ENCODE measurements at regions not wholly inside any gene's neighbourhood (a gene's known extent, or its start where the extent isn't known, plus 50 kb on each side); places are given as distances from the start of the nearest gene placed in this dataset.
A peak's percentile ranks its signal among the peaks of the same experiment; 100 is the strongest.
"Not testable (repeated sequence)": the region's sequence is repeated elsewhere in the genome, so short reads cannot be mapped to it uniquely, and the experiment has no call there.

DNA sequence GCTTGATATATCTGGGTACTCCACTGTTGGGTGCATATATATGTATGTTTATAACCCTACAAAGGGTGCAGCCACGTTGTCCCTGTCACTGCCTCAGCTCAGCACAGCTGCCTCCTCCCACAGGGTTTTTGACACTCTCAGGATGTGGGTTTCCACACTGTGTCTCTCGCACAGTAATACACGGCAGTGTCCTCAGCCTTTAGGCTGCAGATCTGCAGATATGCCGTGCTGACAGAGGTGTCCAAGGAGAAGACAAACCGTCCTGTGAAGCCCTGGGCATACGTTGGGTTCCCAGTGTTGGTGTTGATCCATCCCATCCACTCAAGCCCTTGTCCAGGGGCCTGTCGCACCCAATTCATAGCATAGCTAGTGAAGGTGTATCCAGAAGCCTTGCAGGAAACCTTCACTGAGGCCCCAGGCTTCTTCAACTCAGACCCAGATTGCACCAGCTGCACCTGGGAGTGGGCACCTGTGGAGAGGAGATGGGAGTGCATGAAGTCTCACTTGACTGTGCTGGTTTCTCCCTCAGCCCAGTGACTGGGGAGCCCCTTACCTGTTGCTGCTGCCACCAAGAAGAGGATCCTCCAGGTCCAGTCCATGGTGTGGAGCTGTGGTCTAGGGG is 498.7 kb downstream of the TMEM121 start:
- H3K27ac ChIP-seq, result no peak overlapping the region
- CTCF ChIA-PET, result no interaction called here
- TF ChIP-seq, protein P1, sequence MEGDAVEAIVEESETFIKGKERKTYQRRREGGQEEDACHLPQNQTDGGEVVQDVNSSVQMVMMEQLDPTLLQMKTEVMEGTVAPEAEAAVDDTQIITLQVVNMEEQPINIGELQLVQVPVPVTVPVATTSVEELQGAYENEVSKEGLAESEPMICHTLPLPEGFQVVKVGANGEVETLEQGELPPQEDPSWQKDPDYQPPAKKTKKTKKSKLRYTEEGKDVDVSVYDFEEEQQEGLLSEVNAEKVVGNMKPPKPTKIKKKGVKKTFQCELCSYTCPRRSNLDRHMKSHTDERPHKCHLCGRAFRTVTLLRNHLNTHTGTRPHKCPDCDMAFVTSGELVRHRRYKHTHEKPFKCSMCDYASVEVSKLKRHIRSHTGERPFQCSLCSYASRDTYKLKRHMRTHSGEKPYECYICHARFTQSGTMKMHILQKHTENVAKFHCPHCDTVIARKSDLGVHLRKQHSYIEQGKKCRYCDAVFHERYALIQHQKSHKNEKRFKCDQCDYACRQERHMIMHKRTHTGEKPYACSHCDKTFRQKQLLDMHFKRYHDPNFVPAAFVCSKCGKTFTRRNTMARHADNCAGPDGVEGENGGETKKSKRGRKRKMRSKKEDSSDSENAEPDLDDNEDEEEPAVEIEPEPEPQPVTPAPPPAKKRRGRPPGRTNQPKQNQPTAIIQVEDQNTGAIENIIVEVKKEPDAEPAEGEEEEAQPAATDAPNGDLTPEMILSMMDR (conservative IDR thresholded peaks at IDR 0.05; ENCODE audit: low read depth), result no peak
- POLR2A ChIA-PET (ENCODE audit: low non-redundant PET), result no interaction called here
- no peak for DNase-seq (ENCODE audit: low spot score)

DNA sequence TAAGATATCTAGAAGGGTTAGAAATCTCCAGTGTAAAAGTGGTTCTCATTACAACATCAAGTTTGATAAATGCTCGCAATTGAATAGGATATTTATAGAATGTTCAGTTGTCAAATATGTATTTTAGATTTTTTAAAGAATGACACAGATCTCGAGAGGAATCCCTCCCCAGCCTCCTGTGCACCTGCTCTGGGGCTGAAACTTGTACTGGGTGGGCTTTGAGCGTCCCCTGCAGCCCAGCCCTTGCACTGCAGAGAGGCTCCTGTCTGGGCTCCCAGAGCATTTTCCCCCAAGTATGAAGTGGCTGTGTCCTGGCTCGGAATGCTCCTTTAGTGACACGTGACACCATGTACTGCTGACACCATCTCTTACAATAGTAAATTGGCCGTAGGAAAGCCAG is 499.6 kb downstream of the TMEM121 start:
- TF ChIP-seq, protein P1 (conservative IDR thresholded peaks at IDR 0.05; ENCODE audit: low read depth), result no peak
- DNase-seq (ENCODE audit: low spot score), result no peak
- CTCF ChIA-PET, result no interaction called here
- no peak overlapping the region for H3K27ac ChIP-seq
- POLR2A ChIA-PET (ENCODE audit: low non-redundant PET), result no interaction called here

DNA sequence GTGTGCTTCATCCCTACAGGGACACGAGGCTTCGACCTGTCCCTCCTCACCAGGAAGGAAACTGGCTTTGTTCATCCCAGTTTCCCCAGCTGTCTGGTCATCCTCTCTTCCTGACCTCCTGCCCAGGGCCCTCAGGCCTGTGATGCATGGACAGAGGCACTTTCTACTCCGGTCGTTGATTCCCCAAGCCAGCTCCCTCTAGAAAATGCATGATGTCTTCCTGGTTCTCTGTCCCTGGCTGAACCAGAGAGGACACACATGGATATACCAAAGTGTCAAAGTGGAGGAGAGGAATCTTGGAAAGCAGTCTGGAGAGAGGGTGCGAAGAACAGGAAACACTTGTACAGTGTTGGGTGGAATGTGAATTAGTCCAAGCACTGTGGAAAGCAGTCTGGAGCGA is 501.4 kb downstream of the TMEM121 start:
- POLR2A ChIA-PET (ENCODE audit: low non-redundant PET); H3K27ac ChIP-seq; DNase-seq (ENCODE audit: low spot score); CTCF ChIA-PET: not testable (repeated sequence)

DNA sequence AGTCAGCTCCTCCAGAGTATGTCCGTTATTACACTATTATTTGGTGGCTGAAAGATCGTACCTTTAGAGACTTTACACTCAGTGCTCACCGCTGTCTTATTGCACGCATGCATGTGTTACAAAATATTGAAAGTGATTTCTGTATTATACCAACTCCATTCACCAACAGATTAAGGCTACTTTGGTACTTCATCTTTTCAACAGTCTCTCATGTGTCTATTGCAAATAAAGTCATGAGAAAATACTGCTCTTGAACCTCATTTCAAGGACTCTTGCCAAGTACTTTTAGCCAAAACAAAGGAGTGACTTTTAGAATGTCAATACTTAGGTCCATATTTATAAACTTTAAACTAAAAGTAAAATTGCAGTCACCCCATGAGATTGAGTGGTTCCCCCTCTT is 503.6 kb downstream of the TMEM121 start:
- POLR2A ChIA-PET (ENCODE audit: low non-redundant PET), result no interaction called here
- no peak overlapping the region for H3K27ac ChIP-seq
- DNase-seq (ENCODE audit: low spot score), result no peak
- TF ChIP-seq, protein P1 (conservative IDR thresholded peaks at IDR 0.05; ENCODE audit: low read depth), result no peak
- CTCF ChIA-PET, result no interaction called here

DNA sequence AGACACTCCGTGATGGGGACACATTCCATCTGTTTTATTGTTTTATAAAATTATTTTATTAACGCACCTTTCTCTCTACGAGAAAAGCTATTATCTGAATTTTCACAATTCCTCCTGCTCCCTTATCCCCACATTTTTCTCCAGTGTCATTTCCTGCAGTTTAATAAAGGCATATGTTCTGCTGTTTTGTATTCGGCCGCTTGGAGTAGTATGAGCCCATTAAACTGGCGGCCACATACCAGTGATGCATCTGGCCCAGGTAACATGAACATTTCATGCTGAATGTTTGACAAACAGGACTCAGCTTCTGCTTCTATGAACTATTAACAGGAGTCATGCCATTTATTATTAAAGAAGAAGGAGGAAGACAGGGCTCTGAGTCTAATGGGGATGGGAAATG is 511.0 kb downstream of the TMEM121 start:
- CTCF ChIA-PET, result no interaction called here
- DNase-seq (ENCODE audit: low spot score), result no peak
- TF ChIP-seq, protein P1 (conservative IDR thresholded peaks at IDR 0.05; ENCODE audit: low read depth), result no peak
- H3K27ac ChIP-seq, result no peak overlapping the region
- POLR2A ChIA-PET (ENCODE audit: low non-redundant PET), result no interaction called here

DNA sequence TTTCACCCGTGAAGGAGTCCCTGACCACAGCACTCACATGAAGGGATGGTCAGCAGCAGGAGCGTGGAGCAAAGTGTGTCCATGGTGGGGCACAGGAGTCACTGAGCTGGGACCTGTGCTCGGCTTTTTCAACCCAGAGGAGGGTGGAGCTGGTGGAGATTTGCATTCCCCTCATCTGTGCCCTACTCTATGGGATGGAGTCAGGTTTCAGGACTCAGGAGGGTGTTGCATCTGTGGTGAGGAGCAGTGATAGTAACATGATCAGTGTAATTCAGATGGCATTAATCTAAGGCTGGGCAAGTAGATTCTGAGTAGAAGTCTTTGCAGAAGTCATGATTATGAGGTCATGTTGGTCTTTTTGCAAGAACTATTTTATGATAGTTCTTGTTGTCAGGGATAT is 511.9 kb downstream of the TMEM121 start:
- ChIA-PET CTCF (no interaction called here), POLR2A (ENCODE audit: low non-redundant PET) (no interaction called here)
- TF ChIP-seq, protein P1 (conservative IDR thresholded peaks at IDR 0.05; ENCODE audit: low read depth), result no peak

DNA sequence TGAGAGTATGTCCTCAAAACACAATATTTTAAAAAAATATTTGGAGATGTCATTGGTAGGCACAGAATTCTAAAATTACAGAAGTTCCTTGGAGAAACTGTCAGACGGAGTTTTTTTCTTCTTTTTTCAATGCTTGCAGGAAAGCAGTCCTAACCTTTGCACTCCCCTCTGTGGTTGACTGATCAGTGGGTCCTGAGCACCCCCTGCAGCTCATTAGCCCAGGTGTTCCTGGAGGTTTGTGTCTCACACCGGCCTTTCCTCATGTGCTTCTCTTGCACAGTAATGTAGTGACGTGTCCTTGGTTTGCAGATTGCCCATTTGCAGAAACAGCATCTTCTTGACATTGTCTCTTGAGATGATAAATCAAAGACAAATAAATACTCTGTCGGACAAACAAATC is 513.0 kb downstream of the TMEM121 start:
- peak; percentile 7 for DNase-seq (ENCODE audit: low spot score)
- TF ChIP-seq, protein P1 (conservative IDR thresholded peaks at IDR 0.05; ENCODE audit: low read depth), result 0 out of 2 replicates have a peak, but pooled peaks have one; percentile 10
- ChIA-PET POLR2A (ENCODE audit: low non-redundant PET) (no interaction called here), CTCF (no interaction called here)
- no peak overlapping the region for H3K27ac ChIP-seq

More for the DNA sequence above, 511.9 kb downstream of the TMEM121 start:
- no peak overlapping the region for H3K27ac ChIP-seq
- DNase-seq (ENCODE audit: low spot score), result no peak
